Fibroblast of the aortic adventitia (primary cell): ENCODE measurements at regions not wholly inside any gene's neighbourhood (a gene's known extent, or its start where the extent isn't known, plus 50 kb on each side); places are given as distances from the start of the nearest gene placed in this dataset.

ENCODE experiments used
- DNase-seq: peaks from one replicate; pipeline ENCODE4 v3.0.0-alpha.2; 2010; ENCODE audit warnings: low read depth
- H3K4me3 ChIP-seq: 2 replicates; pipeline ENCODE4 v1.5.1; 2011; ENCODE audit warnings: low read depth, mild to moderate bottlenecking, control low read depth, low read length, moderate library complexity
- CTCF ChIP-seq: IDR thresholded peaks from 2 replicates; pipeline ENCODE4 v1.5.1; 2011; ENCODE audit warnings: mild to moderate bottlenecking, low read length, control low read depth, inconsistent platforms; ENCODE audit not compliant: insufficient read depth

GRCh38 chr2:138205281-138205680 lies 241.0 kb downstream of the HNMT start:
- no peak for DNase-seq
- no peak for TF ChIP-seq CTCF
- no peak overlapping the region for H3K4me3 ChIP-seq

GRCh38 chr2:138207074-138207930 lies 243.0 kb downstream of the HNMT start:
- no peak for DNase-seq
- no peak overlapping the region for H3K4me3 ChIP-seq

GRCh38 chr2:138209009-138209408 lies 244.7 kb downstream of the HNMT start:
- no peak for TF ChIP-seq CTCF
- no peak for DNase-seq
- no peak overlapping the region for H3K4me3 ChIP-seq

More at GRCh38 chr2:138207074-138207930, 243.0 kb downstream of the HNMT start:
- no peak for TF ChIP-seq CTCF

GRCh38 chr2:138210487-138210886 lies 246.2 kb downstream of the HNMT start:
- no peak for TF ChIP-seq CTCF
- no peak overlapping the region for H3K4me3 ChIP-seq
- DNase-seq: no peak

- TF ChIP-seq CTCF: no peak
- DNase-seq: no peak
- no peak overlapping the region for H3K4me3 ChIP-seq
Measured at GRCh38 chr2:138212434-138212833, 248.2 kb downstream of the HNMT start.

- no peak for TF ChIP-seq CTCF
- no peak overlapping the region for H3K4me3 ChIP-seq
- DNase-seq: no peak
Measured at GRCh38 chr2:138213084-138213483, 248.8 kb downstream of the HNMT start.
